Fibroblast of lung (primary cell): ENCODE measurements at regions not wholly inside any gene's neighbourhood (a gene's known extent, or its start where the extent isn't known, plus 50 kb on each side); places are given as distances from the start of the nearest gene placed in this dataset.

Source experiments
- CTCF ChIP-seq, 2 donors: IDR thresholded peaks in 1 of 2; conservative IDR thresholded peaks in 1 of 2; 1 replicate in 1 of 2; 2 replicates in 1 of 2; pipeline ENCODE4 v1.5.1; 2011 to 2012; ENCODE audit warnings: low read length in 2 of 2, control low read depth in 1 of 2, inconsistent platforms in 1 of 2, low read depth in 1 of 2, mild to moderate bottlenecking in 1 of 2
- EZH2 ChIP-seq: IDR thresholded peaks from 2 replicates; pipeline ENCODE4 v1.5.1; 2012; ENCODE audit warnings: low read length, control low read depth, mild to moderate bottlenecking; ENCODE audit errors: missing control alignments

GRCh38 chr10:111150691-111151090, 73.9 kb downstream of the ADRA2A start:
- TF ChIP-seq CTCF (conservative IDR thresholded peaks at IDR 0.05 in 1 of 2, IDR thresholded peaks at IDR 0.05 in 1 of 2; ENCODE audit: low read depth in 1 of 2, low read length in 2 of 2), result no peak
- TF ChIP-seq EZH2, result no peak
